Tibial nerve (tissue), 4 donors: ENCODE measurements at regions not wholly inside any gene's neighbourhood (a gene's known extent, or its start where the extent isn't known, plus 50 kb on each side); places are given as distances from the start of the nearest gene placed in this dataset.

Experiments
- DNase-seq, 2 donors: peaks; one replicate each; pipeline ENCODE4 v3.0.0-alpha.2; 2019; ENCODE audit warnings: low spot score in 2 of 2
- H3K27ac ChIP-seq, 4 donors: fragments of 200-600 bp; sonication (generic) in 3 of 4; one replicate each; pipeline ENCODE4 v1.5.1; 2017 to 2019; ENCODE audit warnings: mild to moderate bottlenecking in 1 of 4
- H3K27me3 ChIP-seq, 2 donors: fragments of 200-600 bp; sonication (generic) in 1 of 2; one replicate each; pipeline versions ENCODE4 v1.5.1 to v1.6.0; 2017 to 2019
- H3K36me3 ChIP-seq, 3 donors: fragments of 200-600 bp; sonication (generic); one replicate each; pipeline ENCODE4 v1.5.1; 2018 to 2019
- H3K4me1 ChIP-seq, 4 donors: fragments of 200-600 bp; sonication (generic) in 3 of 4; one replicate each; pipeline ENCODE4 v1.5.1; 2017 to 2019
- H3K4me3 ChIP-seq, 4 donors: fragments of 200-600 bp; sonication (generic) in 3 of 4; one replicate each; pipeline ENCODE4 v1.5.1; 2017 to 2019; ENCODE audit warnings: mild to moderate bottlenecking in 1 of 4, moderate library complexity in 1 of 4
- H3K9me3 ChIP-seq, 4 donors: fragments of 200-600 bp; sonication (generic) in 3 of 4; one replicate each; pipeline ENCODE4 v1.5.1; 2017 to 2019
- CTCF ChIP-seq, 5 experiments: fragments of 200-600 bp in 3 of 5; fragments of 450-650 bp in 2 of 5; sonication (generic) in 3 of 5; IDR thresholded peaks; one replicate each; pipeline ENCODE4 v1.5.1; 2016 to 2019; ENCODE audit warnings: antibody characterized with exemption in 5 of 5, mild to moderate bottlenecking in 3 of 5, moderate library complexity in 2 of 5
- EP300 ChIP-seq, 2 donors: sonication (generic); formaldehyde crosslinking; IDR thresholded peaks; one replicate each; pipeline ENCODE4 v1.6.1; 2017; ENCODE audit warnings: antibody characterized with exemption in 2 of 2, mild to moderate bottlenecking in 1 of 2
- POLR2A ChIP-seq, 2 donors: fragments of 450-650 bp; IDR thresholded peaks; one replicate each; pipeline ENCODE4 v1.6.1; 2017; ENCODE audit warnings: antibody characterized with exemption in 2 of 2, mild to moderate bottlenecking in 2 of 2, moderate library complexity in 2 of 2
- WGBS, 2 donors: methylation state at CpG; one replicate each; pipeline ENCODE4 v1.1.5; 2018; 5-methylcytosine and 5-hydroxymethylcytosine counted together

- Histone ChIP-seq H3K4me3 (no peak overlapping the region), H3K27ac (no peak overlapping the region), H3K4me1 (no peaks in the 10 kb centered on the region), H3K27me3 (no peaks in the 10 kb centered on the region), H3K36me3 (no peaks in the 10 kb centered on the region), H3K9me3 (no peaks in the 10 kb centered on the region)
- DNase-seq, result no peak
- WGBS, 2 donors, result 36 to 41% methylated on average over 3 of the region's 3 CpGs
- TF ChIP-seq EP300 (IDR thresholded peaks at IDR 0.05), result no peak
Observed at GRCh38 chr2:207432453-207432852, 97.3 kb upstream of the CREB1 start.

DNA sequence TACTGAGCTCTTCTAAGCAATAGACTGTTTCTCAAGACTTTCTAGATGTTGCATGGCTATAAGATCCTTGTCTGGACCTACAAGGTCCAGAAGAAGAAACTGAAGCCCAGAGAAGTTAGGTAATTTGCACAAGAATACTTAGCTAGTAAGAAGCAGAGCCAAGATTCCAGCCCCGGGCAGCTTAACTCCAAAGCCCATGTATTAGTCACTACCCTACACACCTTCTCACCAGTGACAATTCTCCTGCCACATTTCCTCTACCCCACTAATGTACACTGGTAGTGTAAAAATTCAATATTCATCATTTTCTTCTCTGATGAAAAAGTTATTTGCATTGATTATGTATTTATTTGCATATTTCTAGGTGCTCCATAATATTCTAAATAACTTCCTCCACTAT, 95.5 kb upstream of the CREB1 start:
- H3K27me3 ChIP-seq, result no peaks in the 10 kb centered on the region
- H3K9me3 ChIP-seq, result no peaks in the 10 kb centered on the region
- DNase-seq, result no peak
- no peak overlapping the region for H3K27ac ChIP-seq
- TF ChIP-seq EP300 (IDR thresholded peaks at IDR 0.05), result no peak
- no peak for TF ChIP-seq POLR2A (IDR thresholded peaks at IDR 0.05)
- TF ChIP-seq CTCF (IDR thresholded peaks at IDR 0.05), result no peak
- no peaks in the 10 kb centered on the region for H3K36me3 ChIP-seq
- 84 to 100% methylated on average over 1 of the region's 1 CpG for WGBS, 2 donors
- no peak overlapping the region for H3K4me3 ChIP-seq
- H3K4me1 ChIP-seq, result no peaks in the 10 kb centered on the region

- Histone ChIP-seq H3K4me3 (no peak overlapping the region), H3K27ac (no peak overlapping the region), H3K4me1 (no peaks in the 10 kb centered on the region), H3K9me3 (no peaks in the 10 kb centered on the region), H3K27me3 (no peaks in the 10 kb centered on the region), H3K36me3 (no peaks in the 10 kb centered on the region)
- TF ChIP-seq CTCF (IDR thresholded peaks at IDR 0.05) (no peak), EP300 (IDR thresholded peaks at IDR 0.05) (no peak), POLR2A (IDR thresholded peaks at IDR 0.05) (no peak)
- WGBS, 2 donors, result 77 to 81% methylated on average over 4 of the region's 4 CpGs
- DNase-seq, result no peak
Observed at GRCh38 chr2:207434899-207435465, 94.8 kb upstream of the CREB1 start.

- DNase-seq, result no peak
- Histone ChIP-seq H3K27me3 (no peaks in the 10 kb centered on the region), H3K9me3 (no peaks in the 10 kb centered on the region), H3K27ac (no peak overlapping the region), H3K4me1 (no peaks in the 10 kb centered on the region), H3K36me3 (no peaks in the 10 kb centered on the region), H3K4me3 (no peak overlapping the region)
- TF ChIP-seq EP300 (IDR thresholded peaks at IDR 0.05) (no peak), POLR2A (IDR thresholded peaks at IDR 0.05) (no peak), CTCF (IDR thresholded peaks at IDR 0.05) (no peak)
- 79 to 81% methylated on average over 1 of the region's 1 CpG for WGBS, 2 donors
Observed at GRCh38 chr2:207437136-207437523, 92.6 kb upstream of the CREB1 start.

GRCh38 chr2:207437524-207438143, 92.1 kb upstream of the CREB1 start:
- no peak overlapping the region for H3K4me3 ChIP-seq
- H3K27ac ChIP-seq, result no peak overlapping the region
- no peak for DNase-seq
- no peaks in the 10 kb centered on the region for H3K9me3 ChIP-seq
- 61 to 77% methylated on average over 13 of the region's 13 CpGs for WGBS, 2 donors
- H3K27me3 ChIP-seq, result no peaks in the 10 kb centered on the region
- TF ChIP-seq CTCF (IDR thresholded peaks at IDR 0.05) (no peak), EP300 (IDR thresholded peaks at IDR 0.05) (no peak), POLR2A (IDR thresholded peaks at IDR 0.05) (no peak)
- H3K36me3 ChIP-seq, result no peaks in the 10 kb centered on the region
- no peaks in the 10 kb centered on the region for H3K4me1 ChIP-seq
